ENCODE measurements at regions not wholly inside any gene's neighbourhood (a gene's known extent, or its start where the extent isn't known, plus 50 kb on each side); places are given as distances from the start of the nearest gene placed in this dataset.
"Not testable (repeated sequence)": the region's sequence is repeated elsewhere in the genome, so short reads cannot be mapped to it uniquely, and the experiment has no call there.

- TF ChIP-seq EZH2 (IDR thresholded peaks at IDR 0.05; ENCODE audit: borderline replicate concordance) (no peak), EZH2phosphoT487 (IDR thresholded peaks at IDR 0.05; ENCODE audit: low read depth, severe bottlenecking, unreplicated experiment) (no peak)
Observed at GRCh38 chr2:153408710-153409385, 69.7 kb downstream of the RPRM start.

GRCh38 chr2:153405196-153405595 is 73.4 kb downstream of the RPRM start:
- peak overlapping the region; percentile 71 for H3K4me2 ChIP-seq
- no peaks in the 10 kb centered on the region for H3K9me2 ChIP-seq (replicated peaks; ENCODE audit: insufficient read depth)
- no peak for DNase-seq (ENCODE audit: low spot score)
- H3K79me2 ChIP-seq, result no peaks in the 10 kb centered on the region
- H3K4me1 ChIP-seq (ENCODE audit: insufficient read depth), result no peaks in the 10 kb centered on the region
- 72% methylated on average over 1 of the region's 1 CpG for WGBS (ENCODE audit: low lambda C conversion rate, missing lambda C conversion rate)
- no peaks in the 10 kb centered on the region for H3K9me3 ChIP-seq (ENCODE audit: low read depth)
- H2AFZ ChIP-seq, result no peak overlapping the region
- H3K27ac ChIP-seq, result no peak overlapping the region
- H4K20me1 ChIP-seq (ENCODE audit: insufficient read depth, poor library complexity, severe bottlenecking), result no peaks in the 10 kb centered on the region
- no peak overlapping the region for H3K4me3 ChIP-seq
- no peaks in the 10 kb centered on the region for H3K27me3 ChIP-seq
- no peak for TF ChIP-seq EZH2phosphoT487 (IDR thresholded peaks at IDR 0.05; ENCODE audit: low read depth, severe bottlenecking, unreplicated experiment)
- TF ChIP-seq EZH2 (IDR thresholded peaks at IDR 0.05; ENCODE audit: borderline replicate concordance), result no peak
- TF ChIP-seq, protein P1, sequence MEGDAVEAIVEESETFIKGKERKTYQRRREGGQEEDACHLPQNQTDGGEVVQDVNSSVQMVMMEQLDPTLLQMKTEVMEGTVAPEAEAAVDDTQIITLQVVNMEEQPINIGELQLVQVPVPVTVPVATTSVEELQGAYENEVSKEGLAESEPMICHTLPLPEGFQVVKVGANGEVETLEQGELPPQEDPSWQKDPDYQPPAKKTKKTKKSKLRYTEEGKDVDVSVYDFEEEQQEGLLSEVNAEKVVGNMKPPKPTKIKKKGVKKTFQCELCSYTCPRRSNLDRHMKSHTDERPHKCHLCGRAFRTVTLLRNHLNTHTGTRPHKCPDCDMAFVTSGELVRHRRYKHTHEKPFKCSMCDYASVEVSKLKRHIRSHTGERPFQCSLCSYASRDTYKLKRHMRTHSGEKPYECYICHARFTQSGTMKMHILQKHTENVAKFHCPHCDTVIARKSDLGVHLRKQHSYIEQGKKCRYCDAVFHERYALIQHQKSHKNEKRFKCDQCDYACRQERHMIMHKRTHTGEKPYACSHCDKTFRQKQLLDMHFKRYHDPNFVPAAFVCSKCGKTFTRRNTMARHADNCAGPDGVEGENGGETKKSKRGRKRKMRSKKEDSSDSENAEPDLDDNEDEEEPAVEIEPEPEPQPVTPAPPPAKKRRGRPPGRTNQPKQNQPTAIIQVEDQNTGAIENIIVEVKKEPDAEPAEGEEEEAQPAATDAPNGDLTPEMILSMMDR (IDR thresholded peaks at IDR 0.05; ENCODE audit: poor library complexity), result no peak
- H3K36me3 ChIP-seq (replicated peaks; ENCODE audit: insufficient read depth, low read depth), result no peaks in the 10 kb centered on the region

More at GRCh38 chr2:153408710-153409385, 69.7 kb downstream of the RPRM start:
- no peak overlapping the region for H2AFZ ChIP-seq
- no peak for DNase-seq (ENCODE audit: low spot score)
- H3K4me1 ChIP-seq (ENCODE audit: insufficient read depth), result no peaks in the 10 kb centered on the region
- H3K9me3 ChIP-seq (ENCODE audit: low read depth), result no peaks in the 10 kb centered on the region
- WGBS (ENCODE audit: low lambda C conversion rate, missing lambda C conversion rate), result 89% methylated on average over 3 of the region's 3 CpGs
- no peak overlapping the region for H3K4me3 ChIP-seq
- H3K36me3 ChIP-seq (replicated peaks; ENCODE audit: insufficient read depth, low read depth), result no peaks in the 10 kb centered on the region
- no peaks in the 10 kb centered on the region for H3K27me3 ChIP-seq
- no peak overlapping the region for H3K4me2 ChIP-seq
- no peaks in the 10 kb centered on the region for H3K79me2 ChIP-seq
- no peaks in the 10 kb centered on the region for H3K9me2 ChIP-seq (replicated peaks; ENCODE audit: insufficient read depth)
- no peaks in the 10 kb centered on the region for H4K20me1 ChIP-seq (ENCODE audit: insufficient read depth, poor library complexity, severe bottlenecking)
- H3K27ac ChIP-seq, result no peak overlapping the region

DNA sequence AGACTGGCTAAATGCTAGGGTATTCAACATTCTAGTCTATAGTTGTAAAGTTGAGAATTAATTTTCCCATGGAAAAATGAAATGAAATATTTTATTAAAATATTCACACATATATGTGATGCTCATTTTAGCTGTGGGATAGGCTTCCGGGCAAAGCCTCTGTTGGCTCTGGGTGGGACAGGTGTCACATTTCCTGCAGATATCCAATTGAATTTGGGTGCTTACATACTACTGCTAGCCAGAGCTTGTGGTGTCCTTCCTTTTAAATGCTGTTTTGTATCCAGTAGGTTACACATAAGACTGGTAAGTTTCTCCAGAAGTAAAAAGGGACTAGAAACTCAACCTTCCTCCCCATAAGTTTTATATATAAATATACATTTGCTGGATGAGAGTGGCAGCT is 73.8 kb downstream of the RPRM start:
- no peaks in the 10 kb centered on the region for H3K36me3 ChIP-seq (replicated peaks; ENCODE audit: insufficient read depth, low read depth)
- no peak overlapping the region for H3K27ac ChIP-seq
- TF ChIP-seq EZH2 (IDR thresholded peaks at IDR 0.05; ENCODE audit: borderline replicate concordance) (no peak), EZH2phosphoT487 (IDR thresholded peaks at IDR 0.05; ENCODE audit: low read depth, severe bottlenecking, unreplicated experiment) (no peak)
- TF ChIP-seq, protein P1 (IDR thresholded peaks at IDR 0.05; ENCODE audit: poor library complexity), result no peak
- no peaks in the 10 kb centered on the region for H3K79me2 ChIP-seq
- no peak overlapping the region for H2AFZ ChIP-seq
- H4K20me1 ChIP-seq (ENCODE audit: insufficient read depth, poor library complexity, severe bottlenecking), result no peaks in the 10 kb centered on the region
- 69% methylated on average over 1 of the region's 1 CpG for WGBS (ENCODE audit: low lambda C conversion rate, missing lambda C conversion rate)
- no peaks in the 10 kb centered on the region for H3K9me2 ChIP-seq (replicated peaks; ENCODE audit: insufficient read depth)
- H3K27me3 ChIP-seq, result no peaks in the 10 kb centered on the region
- H3K4me2 ChIP-seq, result peak overlapping the region; percentile 71
- no peak for DNase-seq (ENCODE audit: low spot score)
- no peaks in the 10 kb centered on the region for H3K4me1 ChIP-seq (ENCODE audit: insufficient read depth)
- H3K9me3 ChIP-seq (ENCODE audit: low read depth), result no peaks in the 10 kb centered on the region
- no peak overlapping the region for H3K4me3 ChIP-seq

DNA sequence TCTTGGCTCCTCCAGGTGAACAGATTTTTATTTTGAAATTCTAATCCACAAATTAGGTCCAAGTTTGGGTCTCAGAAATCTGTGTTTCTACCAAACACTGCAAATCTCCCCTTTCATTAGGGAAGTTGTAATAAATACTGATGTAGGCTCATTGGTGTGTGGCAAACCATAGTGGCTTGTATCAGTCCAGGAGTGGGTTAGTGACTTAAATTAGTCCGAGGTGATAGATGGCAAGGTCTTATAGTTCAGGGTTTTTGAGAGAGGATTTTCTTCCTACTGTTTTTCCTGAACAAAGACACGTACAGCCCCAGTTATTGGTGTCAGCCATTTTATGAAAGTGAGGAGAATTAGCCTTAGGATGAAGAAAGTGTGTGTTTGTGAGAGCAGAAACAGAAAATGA is 74.6 kb downstream of the RPRM start:
- no peak for DNase-seq (ENCODE audit: low spot score)
- peak overlapping the region; percentile 35 for H3K4me3 ChIP-seq
- no peaks in the 10 kb centered on the region for H3K27me3 ChIP-seq
- no peaks in the 10 kb centered on the region for H4K20me1 ChIP-seq (ENCODE audit: insufficient read depth, poor library complexity, severe bottlenecking)
- H3K4me1 ChIP-seq (ENCODE audit: insufficient read depth), result no peaks in the 10 kb centered on the region
- no peaks in the 10 kb centered on the region for H3K9me2 ChIP-seq (replicated peaks; ENCODE audit: insufficient read depth)
- H3K79me2 ChIP-seq, result no peaks in the 10 kb centered on the region
- TF ChIP-seq EZH2 (IDR thresholded peaks at IDR 0.05; ENCODE audit: borderline replicate concordance), result no peak
- no peak for TF ChIP-seq EZH2phosphoT487 (IDR thresholded peaks at IDR 0.05; ENCODE audit: low read depth, severe bottlenecking, unreplicated experiment)
- TF ChIP-seq, protein P1 (IDR thresholded peaks at IDR 0.05; ENCODE audit: poor library complexity), result no peak
- peak overlapping the region; percentile 82 for H2AFZ ChIP-seq
- H3K27ac ChIP-seq, result peak overlapping the region; percentile 92
- H3K4me2 ChIP-seq, result peak overlapping the region; percentile 71
- 50% methylated on average over 2 of the region's 2 CpGs for WGBS (ENCODE audit: low lambda C conversion rate, missing lambda C conversion rate)
- no peaks in the 10 kb centered on the region for H3K36me3 ChIP-seq (replicated peaks; ENCODE audit: insufficient read depth, low read depth)
- H3K9me3 ChIP-seq (ENCODE audit: low read depth), result no peaks in the 10 kb centered on the region

GRCh38 chr2:153403352-153403751 is 75.2 kb downstream of the RPRM start:
- H3K79me2 ChIP-seq; H3K27me3 ChIP-seq; H3K9me2 ChIP-seq (replicated peaks; ENCODE audit: insufficient read depth); H3K4me1 ChIP-seq (ENCODE audit: insufficient read depth); H2AFZ ChIP-seq; H3K9me3 ChIP-seq (ENCODE audit: low read depth); H4K20me1 ChIP-seq (ENCODE audit: insufficient read depth, poor library complexity, severe bottlenecking); H3K36me3 ChIP-seq (replicated peaks; ENCODE audit: insufficient read depth, low read depth); H3K4me2 ChIP-seq; H3K4me3 ChIP-seq: not testable (repeated sequence)
- WGBS (ENCODE audit: low lambda C conversion rate, missing lambda C conversion rate), result 37% methylated on average over 14 of the region's 14 CpGs
- peak overlapping the region; percentile 92 for H3K27ac ChIP-seq
- DNase-seq (ENCODE audit: low spot score), result peak; percentile 16
